Lower leg skin (tissue), 3 donors: ENCODE measurements at regions not wholly inside any gene's neighbourhood (a gene's known extent, or its start where the extent isn't known, plus 50 kb on each side); places are given as distances from the start of the nearest gene placed in this dataset.

Source experiments
- CTCF ChIP-seq, 3 donors: fragments of 450-650 bp; IDR thresholded peaks; one replicate each; pipeline ENCODE4 v1.5.1; 2016; ENCODE audit warnings: antibody characterized with exemption in 3 of 3, mild to moderate bottlenecking in 3 of 3, moderate library complexity in 2 of 3
- POLR2A ChIP-seq, 2 donors: fragments of 450-650 bp; IDR thresholded peaks; one replicate each; pipeline ENCODE4 v1.6.1; 2016 to 2017; ENCODE audit warnings: antibody characterized with exemption in 2 of 2, mild to moderate bottlenecking in 1 of 2, moderate library complexity in 1 of 2

GRCh38 chr18:47601581-47602272, 328.7 kb downstream of the SMAD2 start:
- no peak for TF ChIP-seq CTCF (IDR thresholded peaks at IDR 0.05)
- no peak for TF ChIP-seq POLR2A (IDR thresholded peaks at IDR 0.05)
